ENCODE measurements at regions not wholly inside any gene's neighbourhood (a gene's known extent, or its start where the extent isn't known, plus 50 kb on each side); places are given as distances from the start of the nearest gene placed in this dataset.

DNA sequence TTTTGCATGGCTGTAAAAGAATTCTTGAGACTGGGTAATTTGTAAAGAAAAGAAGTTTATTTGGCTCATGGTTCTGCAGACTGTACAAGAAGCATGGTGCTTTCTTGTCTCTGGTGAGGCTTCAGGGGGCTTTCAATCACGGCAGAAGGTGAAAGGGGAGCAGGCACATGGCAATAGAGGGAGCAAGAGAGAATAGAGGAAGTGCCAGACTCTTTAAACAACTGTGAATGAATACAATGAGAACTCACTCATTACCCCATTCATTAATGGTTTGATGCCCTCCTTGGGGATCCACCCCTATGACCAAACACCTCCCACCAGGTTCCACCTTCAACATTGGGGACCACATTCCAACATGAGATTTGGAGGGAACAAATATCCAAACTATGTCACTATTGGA is 463.5 kb downstream of the MTX2 start:
- DNase-seq (ENCODE audit: low read depth), result no peak

DNA sequence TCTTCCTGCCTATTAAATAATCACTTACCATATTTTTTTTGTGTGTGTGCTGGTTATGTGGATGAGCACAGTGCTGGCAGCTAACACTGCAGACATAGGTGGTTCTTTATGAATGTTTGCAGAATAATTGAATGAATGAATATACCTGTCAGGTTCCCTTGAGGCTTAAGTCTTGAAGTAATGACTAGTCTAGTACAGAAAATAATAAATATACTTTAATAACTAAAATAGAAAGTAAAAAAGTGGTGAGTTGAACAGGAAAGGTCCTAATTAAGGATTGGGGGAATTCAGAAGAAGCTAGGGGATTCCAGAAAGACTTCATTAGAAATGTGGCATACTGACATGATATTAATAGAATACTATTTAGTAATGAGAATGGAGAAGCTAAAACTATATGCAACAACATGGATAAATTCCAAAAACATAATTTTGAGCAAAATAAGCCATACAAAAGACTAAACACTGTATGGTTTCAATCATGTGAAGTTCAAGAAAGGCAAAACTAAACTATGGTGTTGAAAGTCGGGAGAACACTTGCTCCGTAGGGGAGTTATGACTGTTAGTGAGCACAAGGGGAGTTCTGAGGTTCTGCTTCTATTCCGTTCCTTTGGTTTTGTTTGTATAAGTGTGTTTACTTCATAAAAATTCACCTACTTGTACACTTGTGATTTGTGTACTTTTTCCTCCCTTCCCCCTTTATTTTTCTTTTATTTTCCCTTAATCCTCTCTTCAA is 464.6 kb downstream of the MTX2 start:
- DNase-seq (ENCODE audit: low read depth), result no peak

DNA sequence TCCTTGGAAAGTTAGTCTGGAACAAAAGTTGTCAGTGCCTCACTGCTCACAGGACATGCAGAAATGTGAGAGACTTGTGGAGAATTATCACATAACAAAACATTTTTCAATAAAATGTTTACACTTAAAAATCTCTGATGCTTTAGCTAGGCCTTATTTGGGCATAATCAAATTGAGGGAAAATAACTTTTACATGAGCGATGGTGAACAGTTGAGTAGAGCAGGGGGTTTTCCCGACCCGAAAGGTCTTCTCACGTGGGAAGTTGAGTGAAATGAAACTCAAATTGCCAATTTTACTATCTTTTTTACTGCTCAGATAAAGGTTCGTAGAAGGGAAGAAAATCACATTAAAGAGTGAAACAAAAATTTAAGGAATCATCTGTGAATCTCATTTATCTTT is 465.6 kb downstream of the MTX2 start:
- no peak for DNase-seq (ENCODE audit: low read depth)

DNA sequence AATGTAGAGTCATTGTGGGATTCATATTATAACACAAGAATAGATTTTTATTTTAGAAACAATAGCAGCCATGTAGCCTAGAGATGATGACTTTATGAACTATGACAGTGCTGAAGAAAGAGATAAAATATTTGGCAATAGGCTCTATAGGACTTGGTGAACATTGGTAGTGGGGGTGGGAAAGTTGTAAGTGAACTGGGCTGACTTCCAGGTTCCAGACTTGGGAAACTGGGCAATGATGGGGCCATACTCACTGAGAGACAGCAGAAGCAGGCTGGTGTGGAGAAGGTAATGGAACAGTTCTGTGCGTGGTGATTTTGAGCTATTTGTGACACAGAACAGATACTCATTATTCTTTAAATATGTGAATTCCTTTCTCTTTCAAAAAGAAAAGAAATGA is 470.3 kb upstream of the HNRNPA3 start:
- no peak for DNase-seq (ENCODE audit: low read depth)

DNA sequence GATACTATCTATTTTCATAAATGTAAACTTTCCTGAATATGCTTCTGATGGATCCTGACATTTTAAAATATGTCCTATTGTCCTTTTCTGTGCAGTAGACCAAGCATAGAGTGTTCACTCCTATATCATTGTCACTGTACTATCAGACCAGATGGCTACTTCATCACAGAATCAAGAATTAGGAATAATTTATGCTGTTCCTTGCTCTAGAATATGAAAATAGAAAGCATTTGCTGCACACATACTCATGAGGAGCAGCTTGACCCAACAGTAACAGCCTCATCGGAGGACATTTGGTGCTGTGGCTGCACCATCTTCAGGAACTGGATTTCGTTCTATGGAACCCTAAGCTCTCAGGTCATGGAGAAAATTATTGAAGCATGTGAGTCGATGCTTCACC is 468.9 kb upstream of the HNRNPA3 start:
- no peak for DNase-seq (ENCODE audit: low read depth)

DNA sequence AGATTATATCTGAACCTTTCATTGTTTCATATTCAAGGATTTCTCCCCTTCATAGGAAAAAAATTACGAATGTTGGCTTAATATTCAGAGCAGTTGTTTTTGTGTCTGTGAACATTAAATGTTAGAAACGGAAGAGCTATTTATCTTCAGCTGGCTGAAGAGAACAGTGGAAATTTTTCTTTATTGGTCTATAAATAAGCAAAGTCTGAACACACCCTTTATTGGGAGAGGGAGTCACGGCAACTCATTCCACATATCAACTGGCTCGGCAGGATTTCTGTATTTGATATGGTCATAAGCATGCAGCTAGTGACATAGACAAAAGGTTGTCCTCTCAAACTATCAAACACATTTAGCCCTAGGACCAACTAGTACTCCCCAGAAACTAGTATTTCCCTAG is 468.4 kb upstream of the HNRNPA3 start:
- DNase-seq (ENCODE audit: low read depth), result no peak

DNA sequence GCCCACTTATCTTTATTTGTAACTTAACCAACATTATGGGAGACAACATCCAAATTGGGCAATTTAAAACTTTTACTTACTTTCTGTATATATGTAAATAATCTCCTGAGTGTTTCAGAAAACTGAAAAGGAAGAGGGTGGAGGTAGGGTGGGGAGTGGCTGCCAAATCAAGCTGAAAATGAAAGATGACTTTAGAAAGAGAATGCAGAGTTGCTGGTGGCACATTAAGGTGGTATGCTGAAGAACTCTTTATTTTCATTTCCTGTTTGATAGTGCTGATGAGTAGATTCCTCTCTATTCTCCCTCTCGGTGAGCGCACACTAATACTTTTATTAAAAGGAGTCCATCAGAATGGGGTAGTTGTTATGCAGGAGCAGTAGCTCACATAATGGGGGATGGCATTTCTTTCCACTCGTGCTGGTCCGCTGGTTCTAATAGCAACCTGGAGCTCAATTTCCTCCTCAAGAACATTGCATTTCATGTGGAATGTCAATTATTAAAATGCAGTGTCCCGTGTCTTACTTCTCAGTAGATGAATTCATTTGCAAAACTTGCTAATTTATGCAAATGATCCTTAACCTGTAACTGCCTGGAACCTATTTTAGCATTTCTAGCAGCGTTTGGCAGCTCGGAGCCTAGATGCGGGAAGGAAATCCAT is 466.9 kb upstream of the HNRNPA3 start:
- DNase-seq (ENCODE audit: low read depth), result no peak

DNA sequence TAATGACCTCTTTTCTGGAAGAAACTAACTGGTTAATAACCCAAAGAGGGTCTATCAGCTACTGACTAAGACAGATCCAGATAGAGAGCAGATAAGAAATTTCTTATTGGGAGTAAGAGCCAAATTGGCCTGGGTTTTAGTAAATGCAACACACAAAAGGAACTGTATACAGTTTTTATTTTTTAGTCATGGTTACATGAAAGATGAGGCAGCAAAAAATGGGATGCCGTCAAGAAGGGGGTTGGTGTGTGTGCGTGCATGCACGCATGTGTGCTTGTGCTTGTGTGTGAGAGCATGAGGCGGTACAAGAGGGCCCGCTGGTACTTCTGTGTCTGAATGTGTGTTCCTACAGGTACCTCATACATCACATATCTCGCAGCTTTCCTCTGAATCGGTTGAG is 466.2 kb upstream of the HNRNPA3 start:
- DNase-seq (ENCODE audit: low read depth), result no peak

DNA sequence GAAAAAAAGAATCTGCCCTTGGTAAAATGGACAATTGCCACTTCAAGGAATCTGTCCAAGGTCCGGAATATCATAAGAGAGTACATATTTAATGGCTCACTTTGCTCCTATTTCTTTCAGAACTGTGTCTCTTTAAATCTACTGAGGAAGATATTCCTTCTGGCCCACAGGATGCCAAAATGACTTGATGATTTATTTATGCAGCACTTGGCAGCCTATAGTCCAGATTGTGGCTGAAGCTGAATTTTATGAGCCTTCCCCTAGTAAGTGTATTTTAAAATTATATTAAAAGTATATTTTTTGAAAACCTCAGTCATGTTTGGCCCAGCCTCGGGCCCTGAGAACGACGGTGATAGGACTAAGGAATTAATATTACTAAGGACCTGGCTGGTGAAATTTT is 465.1 kb upstream of the HNRNPA3 start:
- DNase-seq (ENCODE audit: low read depth), result no peak

DNA sequence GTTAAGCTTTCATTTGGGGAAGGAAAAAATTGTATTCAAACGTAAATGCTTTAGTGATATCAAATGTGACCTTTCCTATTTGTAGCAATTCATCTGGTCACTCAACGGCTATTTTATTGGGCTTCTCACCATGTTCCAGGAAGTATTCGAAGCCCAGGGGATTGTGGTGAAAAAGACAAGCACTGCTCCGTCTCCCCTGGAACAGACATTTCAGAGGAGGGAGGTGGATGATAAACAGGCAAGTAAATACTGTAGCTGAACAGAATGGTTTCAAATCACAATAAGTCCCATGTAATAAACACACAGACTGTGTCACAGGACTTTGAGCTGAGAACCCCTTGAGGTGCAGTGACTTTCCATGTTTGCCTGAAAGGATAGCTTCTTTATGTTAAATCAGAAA is 464.7 kb upstream of the HNRNPA3 start:
- DNase-seq (ENCODE audit: low read depth), result no peak

DNA sequence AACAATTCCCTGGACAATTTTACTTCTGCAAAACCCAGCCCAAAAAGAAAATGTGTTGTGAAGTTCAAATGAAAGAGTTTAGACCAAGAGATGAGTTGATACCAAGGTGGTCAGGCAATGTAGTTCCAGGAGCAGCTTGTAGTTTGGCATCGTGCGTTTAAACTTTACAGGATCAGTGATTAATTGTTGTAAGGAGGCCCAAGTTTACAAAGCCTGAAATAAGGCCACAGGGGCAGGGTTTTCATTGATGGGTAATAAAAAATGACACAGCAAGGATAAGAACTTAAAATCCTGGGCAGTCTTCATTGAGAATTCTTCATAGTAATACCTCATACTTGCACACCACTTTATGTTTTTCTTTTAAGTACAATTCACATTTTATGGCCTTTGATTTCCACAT is 463.9 kb upstream of the HNRNPA3 start:
- DNase-seq (ENCODE audit: low read depth), result no peak

DNA sequence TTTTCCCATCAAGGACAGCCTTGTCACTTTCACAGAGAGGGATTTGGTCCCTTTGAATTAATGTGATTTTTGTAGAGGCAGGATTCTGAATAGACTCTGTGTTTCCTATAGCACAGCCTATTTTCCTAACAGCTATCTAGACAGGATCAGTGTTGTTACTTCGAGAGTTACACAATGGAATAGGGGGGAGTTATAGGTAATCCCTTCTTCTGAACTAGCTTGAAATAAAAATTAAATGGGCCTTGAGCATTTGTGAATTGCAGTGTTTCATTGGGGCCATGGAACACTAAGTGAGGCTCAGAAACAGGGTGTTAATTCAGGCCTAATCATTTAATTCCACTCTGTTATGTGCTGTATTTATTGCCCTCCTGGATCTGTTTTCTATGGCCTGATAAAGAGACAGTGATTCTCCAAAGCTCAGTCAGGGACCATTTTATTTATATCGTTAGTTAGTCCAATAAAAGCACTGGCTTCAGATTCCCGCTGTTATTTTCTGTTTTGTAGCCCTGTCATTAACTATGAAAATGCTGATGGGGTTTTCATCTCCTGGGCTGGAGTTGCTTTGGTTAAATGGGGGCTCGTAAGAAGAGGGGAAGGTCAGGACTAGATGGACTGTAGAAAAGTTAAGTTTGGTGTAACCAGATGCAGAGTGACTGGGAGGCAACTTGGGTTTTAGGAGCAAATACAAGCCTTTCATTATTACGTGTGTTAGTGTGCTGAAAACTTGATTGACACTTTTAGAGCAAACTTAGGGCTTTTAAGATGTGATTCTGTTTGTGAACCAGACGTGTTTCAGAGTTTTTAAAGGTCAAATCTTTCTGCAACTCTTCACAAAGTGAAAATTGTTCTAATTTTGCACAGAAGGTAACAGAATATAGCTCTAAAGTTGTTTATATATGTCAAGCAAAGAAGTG is 461.0 kb upstream of the HNRNPA3 start:
- DNase-seq (ENCODE audit: low read depth), result no peak

DNA sequence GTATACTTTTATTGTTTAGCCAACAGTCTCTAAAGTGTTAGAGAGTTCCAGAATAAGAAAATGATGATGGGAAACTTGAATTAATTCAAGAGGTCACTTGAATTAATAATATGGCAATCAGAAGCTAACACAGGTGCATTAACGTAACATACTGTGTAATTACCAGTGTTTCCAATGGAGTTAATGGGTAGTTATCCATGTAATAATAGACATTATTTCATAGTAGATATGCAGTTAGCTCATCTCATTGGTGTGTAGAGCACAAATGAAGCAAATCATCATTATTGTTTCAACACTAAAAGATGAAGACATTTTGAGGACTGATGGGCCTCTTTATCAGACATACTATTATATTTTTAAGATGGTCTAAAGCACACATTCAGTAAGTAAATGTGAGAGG is 460.3 kb upstream of the HNRNPA3 start:
- DNase-seq (ENCODE audit: low read depth), result no peak

DNA sequence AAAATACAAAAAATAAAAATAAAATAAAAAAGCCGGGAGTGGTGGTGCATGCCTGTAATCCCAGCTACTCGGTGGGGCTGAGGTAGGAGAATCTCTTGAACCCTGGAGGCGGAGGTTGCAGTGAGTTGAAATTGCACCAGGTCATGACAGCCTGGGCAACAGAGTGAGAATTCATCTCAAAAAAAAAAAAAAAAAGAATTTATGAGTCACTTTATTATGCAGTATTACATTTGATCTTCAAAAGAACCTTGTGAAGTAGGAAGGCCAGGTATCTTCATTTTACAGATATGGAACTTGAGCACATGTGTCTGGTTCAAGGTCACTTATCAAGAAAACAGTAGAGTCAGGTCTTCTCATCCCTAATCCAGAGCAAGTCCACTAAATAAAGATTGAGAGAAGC is 459.4 kb upstream of the HNRNPA3 start:
- DNase-seq (ENCODE audit: low read depth), result no peak

DNA sequence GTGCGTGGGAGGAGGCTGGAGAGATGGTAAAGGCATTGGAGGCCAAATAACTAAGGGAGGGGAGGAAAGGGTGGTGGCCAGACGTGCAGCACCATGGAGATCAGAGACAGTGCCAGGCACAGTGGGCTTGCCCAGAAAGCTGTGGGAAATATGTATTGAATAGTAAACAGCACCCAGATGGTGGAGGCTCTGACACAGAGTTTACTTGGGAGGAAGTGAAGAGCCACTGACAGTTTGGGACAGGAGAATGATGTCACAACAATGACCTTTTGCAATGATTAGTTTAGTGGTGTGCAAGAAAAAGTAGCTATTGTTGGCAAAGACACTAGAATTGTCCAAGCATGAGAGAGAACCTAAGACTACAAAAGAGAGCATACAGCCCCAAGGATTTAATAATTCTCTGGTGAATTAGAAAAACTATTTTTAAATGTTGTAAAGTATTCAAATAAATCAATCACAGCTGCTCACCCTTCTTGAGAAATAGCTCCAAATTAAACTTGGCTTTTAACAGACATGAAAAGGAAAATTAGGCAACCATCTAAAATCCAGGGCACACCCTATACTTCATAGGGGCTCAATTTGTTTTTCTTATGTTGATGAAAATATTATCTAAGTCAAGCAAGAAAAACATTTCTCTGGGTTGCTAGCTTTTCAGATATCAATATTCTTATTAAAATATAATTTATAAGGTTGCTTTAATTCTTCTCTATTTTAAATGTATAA is 458.7 kb upstream of the HNRNPA3 start:
- DNase-seq (ENCODE audit: low read depth), result no peak

DNA sequence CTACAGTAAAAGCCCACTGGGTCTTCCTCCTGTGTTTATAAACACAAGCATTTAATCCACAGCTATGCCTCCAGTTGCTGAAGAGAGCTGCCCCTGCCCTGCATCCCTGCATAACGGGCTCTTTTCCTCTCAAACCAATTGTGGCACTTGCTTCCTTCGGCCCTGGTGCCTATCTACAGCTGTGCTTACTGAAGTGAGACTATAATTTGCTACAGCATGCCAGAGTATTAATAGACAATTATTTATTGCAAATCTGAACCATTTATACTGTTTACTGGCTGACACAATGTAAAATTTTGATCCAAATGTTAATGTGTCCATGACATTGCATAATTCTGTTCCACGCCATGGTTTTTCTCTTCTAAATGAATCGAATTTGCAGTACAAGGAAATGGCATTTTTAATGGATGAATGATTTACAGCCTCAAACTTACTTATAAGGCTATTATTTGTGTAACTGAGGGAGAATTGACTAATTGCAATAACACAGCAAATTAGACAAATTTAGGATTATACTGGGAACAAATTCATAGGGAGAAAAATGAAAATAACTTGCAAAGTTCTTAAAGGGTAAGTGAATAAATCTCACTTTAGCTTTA is 457.0 kb upstream of the HNRNPA3 start:
- no peak for DNase-seq (ENCODE audit: low read depth)

DNA sequence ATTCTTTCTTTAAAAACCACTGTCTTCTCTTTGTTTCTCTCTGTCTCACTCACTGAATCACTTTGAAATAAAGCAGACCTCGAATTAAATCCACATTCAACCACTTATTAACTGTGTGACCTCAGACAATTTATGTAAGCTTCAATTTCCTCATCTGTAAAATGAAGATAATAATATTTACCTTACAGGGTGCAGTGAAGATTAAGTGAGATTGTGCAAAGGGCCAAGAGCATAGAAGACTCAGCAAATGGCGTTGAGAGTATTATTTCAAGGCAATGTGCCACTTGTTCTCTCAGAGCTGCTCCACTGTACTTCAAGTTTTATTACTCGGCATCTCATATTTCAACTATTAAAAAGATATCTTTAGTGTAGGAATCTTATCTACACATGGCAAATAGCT is 454.2 kb upstream of the HNRNPA3 start:
- no peak for DNase-seq (ENCODE audit: low read depth)

DNA sequence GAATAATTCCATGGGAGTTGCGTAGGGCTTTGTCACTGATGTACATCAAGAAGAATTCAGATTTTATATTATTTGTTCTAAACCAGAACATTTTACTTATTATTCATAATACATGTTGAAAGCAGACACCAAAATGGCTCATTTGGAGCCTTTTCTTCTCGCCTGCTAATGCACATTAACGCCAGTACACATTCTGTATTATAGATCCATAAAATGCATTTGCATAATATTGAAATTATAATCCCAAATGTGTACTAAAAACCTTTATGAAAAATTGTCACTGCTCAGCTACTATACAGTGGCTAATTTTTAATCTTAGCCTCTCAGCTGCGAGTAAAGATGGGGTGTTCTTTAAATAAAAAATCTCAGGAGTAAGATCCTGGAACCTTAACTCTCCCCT is 452.2 kb upstream of the HNRNPA3 start:
- DNase-seq (ENCODE audit: low read depth), result no peak

DNA sequence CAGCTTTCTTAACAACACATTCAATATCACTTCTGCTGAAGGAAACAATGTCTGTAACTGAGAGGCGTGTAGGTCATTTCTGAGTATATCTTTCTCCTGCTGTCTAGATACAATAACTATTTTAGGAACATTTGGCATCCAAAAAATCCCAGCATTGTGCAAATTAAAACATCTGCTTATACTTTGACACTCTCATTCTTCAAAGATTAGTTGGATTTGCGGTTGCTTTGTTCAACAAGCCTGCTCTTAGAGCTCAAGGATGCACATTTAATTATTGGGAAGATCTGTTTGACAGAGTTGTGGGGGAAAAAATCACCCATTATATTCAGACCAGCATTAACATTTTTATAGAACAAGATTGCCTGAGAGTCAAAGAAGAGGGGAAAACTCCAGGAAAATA is 449.5 kb upstream of the HNRNPA3 start:
- DNase-seq (ENCODE audit: low read depth), result no peak

DNA sequence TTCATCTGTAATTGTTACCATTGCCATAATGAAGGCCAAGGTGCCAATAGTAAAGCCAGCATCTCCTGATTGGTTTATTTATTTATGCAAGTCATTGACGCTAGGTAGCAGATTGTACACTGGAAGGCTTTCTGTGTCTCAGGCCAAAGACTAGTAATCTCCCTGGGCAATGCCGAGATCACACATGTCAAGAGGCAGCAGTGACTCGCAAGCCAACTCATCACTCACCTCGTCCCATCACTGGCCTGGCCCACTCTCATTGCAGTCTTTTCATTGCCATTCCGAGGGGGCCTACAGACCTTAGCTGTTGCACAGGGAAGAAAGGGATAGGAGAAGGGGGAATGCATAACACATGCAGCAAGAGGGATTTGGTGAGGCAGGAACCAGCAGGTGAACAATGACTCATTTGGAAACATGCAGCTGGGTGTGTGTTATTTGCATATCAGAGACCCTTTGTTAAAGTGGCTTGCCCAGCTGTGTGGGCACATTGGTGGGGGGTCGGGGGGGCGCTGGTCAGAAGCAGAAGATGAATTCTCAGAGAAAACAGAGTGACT is 448.7 kb upstream of the HNRNPA3 start:
- DNase-seq (ENCODE audit: low read depth), result no peak

DNA sequence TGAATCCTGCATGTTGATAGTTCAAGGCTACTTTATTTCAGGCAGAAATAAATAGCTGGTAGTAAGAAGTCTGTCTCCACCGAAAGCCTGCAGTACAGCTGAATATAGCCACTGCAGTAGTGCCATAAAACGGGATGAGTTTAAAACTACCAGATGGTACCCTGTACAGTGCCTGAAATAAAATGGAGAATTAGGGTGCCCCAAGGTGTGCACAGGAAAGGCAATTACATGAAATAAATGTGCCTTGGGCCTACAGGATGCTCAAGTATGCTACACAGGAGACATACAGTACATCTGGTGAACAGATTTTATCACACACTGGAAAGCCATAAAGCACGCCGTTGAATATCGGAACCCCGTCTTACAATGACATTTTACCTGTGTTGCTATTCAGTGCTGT is 447.7 kb upstream of the HNRNPA3 start:
- DNase-seq (ENCODE audit: low read depth), result no peak

DNA sequence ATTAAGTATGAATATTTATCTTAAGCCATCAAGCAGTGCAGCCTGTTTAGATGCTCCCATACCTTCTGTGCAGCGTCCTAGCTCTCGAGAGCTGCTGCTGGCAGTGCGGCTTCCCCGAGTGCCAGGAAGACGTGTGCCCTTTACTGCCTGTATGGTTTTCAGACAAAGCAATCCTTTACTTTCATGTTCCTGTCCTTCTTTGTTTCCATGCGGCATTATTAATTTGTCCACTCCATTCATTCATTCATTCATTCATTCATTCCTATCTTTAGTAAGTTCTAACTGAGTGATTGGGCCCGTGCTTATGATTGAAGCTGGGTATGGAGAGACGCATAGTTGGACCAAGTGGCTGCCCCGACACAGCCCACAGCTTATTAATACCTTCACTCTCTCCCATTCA is 446.6 kb upstream of the HNRNPA3 start:
- DNase-seq (ENCODE audit: low read depth), result no peak
